ENCODE measurements at regions not wholly inside any gene's neighbourhood (a gene's known extent, or its start where the extent isn't known, plus 50 kb on each side); places are given as distances from the start of the nearest gene placed in this dataset.

- no peaks in the 10 kb centered on the region for H3K36me3 ChIP-seq (ENCODE audit: control insufficient read depth, insufficient read depth, low read length)
- H3K4me3 ChIP-seq (ENCODE audit: low read depth, low read length): no peak overlapping the region
- H3K27me3 ChIP-seq (ENCODE audit: control insufficient read depth, insufficient read depth, low read length): no peaks in the 10 kb centered on the region
- DNase-seq (ENCODE audit: low read depth): no peak
- no peak for TF ChIP-seq CTCF (IDR thresholded peaks at IDR 0.05; ENCODE audit: insufficient read depth, low read length, poor library complexity, severe bottlenecking)
Measured at GRCh38 chr14:27067961-27068360, 470.1 kb upstream of the NOVA1 start.

GRCh38 chr14:27072589-27072988, 474.8 kb upstream of the NOVA1 start:
- H3K4me3 ChIP-seq (ENCODE audit: low read depth, low read length): no peak overlapping the region
- no peaks in the 10 kb centered on the region for H3K36me3 ChIP-seq (ENCODE audit: control insufficient read depth, insufficient read depth, low read length)
- no peak for DNase-seq (ENCODE audit: low read depth)
- TF ChIP-seq CTCF (IDR thresholded peaks at IDR 0.05; ENCODE audit: insufficient read depth, low read length, poor library complexity, severe bottlenecking): no peak
- H3K27me3 ChIP-seq (ENCODE audit: control insufficient read depth, insufficient read depth, low read length): no peaks in the 10 kb centered on the region

- H3K36me3 ChIP-seq (ENCODE audit: control insufficient read depth, insufficient read depth, low read length): no peaks in the 10 kb centered on the region
- no peak overlapping the region for H3K4me3 ChIP-seq (ENCODE audit: low read depth, low read length)
- H3K27me3 ChIP-seq (ENCODE audit: control insufficient read depth, insufficient read depth, low read length): no peaks in the 10 kb centered on the region
- DNase-seq (ENCODE audit: low read depth): no peak
- TF ChIP-seq CTCF (IDR thresholded peaks at IDR 0.05; ENCODE audit: insufficient read depth, low read length, poor library complexity, severe bottlenecking): no peak
Measured at GRCh38 chr14:27075503-27075902, 477.7 kb upstream of the NOVA1 start.

- no peak for TF ChIP-seq CTCF (IDR thresholded peaks at IDR 0.05; ENCODE audit: insufficient read depth, low read length, poor library complexity, severe bottlenecking)
- Histone ChIP-seq H3K27me3 (ENCODE audit: control insufficient read depth, insufficient read depth, low read length) (no peaks in the 10 kb centered on the region), H3K36me3 (ENCODE audit: control insufficient read depth, insufficient read depth, low read length) (no peaks in the 10 kb centered on the region), H3K4me3 (ENCODE audit: low read depth, low read length) (no peak overlapping the region)
- no peak for DNase-seq (ENCODE audit: low read depth)
Measured at GRCh38 chr14:27077214-27077613, 479.4 kb upstream of the NOVA1 start.

- H3K36me3 ChIP-seq (ENCODE audit: control insufficient read depth, insufficient read depth, low read length): no peaks in the 10 kb centered on the region
- no peaks in the 10 kb centered on the region for H3K27me3 ChIP-seq (ENCODE audit: control insufficient read depth, insufficient read depth, low read length)
- no peak for DNase-seq (ENCODE audit: low read depth)
- no peak overlapping the region for H3K4me3 ChIP-seq (ENCODE audit: low read depth, low read length)
- no peak for TF ChIP-seq CTCF (IDR thresholded peaks at IDR 0.05; ENCODE audit: insufficient read depth, low read length, poor library complexity, severe bottlenecking)
Measured at GRCh38 chr14:27077710-27078109, 479.9 kb upstream of the NOVA1 start.

GRCh38 chr14:27078191-27078590, 480.4 kb upstream of the NOVA1 start:
- Histone ChIP-seq H3K36me3 (ENCODE audit: control insufficient read depth, insufficient read depth, low read length) (no peaks in the 10 kb centered on the region), H3K27me3 (ENCODE audit: control insufficient read depth, insufficient read depth, low read length) (no peaks in the 10 kb centered on the region), H3K4me3 (ENCODE audit: low read depth, low read length) (no peak overlapping the region)
- TF ChIP-seq CTCF (IDR thresholded peaks at IDR 0.05; ENCODE audit: insufficient read depth, low read length, poor library complexity, severe bottlenecking): no peak
- no peak for DNase-seq (ENCODE audit: low read depth)

All from kidney epithelial cell (primary cell).